ENCODE measurements at regions not wholly inside any gene's neighbourhood (a gene's known extent, or its start where the extent isn't known, plus 50 kb on each side); places are given as distances from the start of the nearest gene placed in this dataset.
"Not testable (repeated sequence)": the region's sequence is repeated elsewhere in the genome, so short reads cannot be mapped to it uniquely, and the experiment has no call there.

- H3K36me3 ChIP-seq (replicated peaks in 1 of 2; ENCODE audit: control insufficient read depth in 1 of 2, insufficient read depth in 2 of 2, low read length in 2 of 2) = no peaks in the 10 kb centered on the region
- no peak for DNase-seq
- Mint-ChIP-seq H3K27ac (no peak overlapping the region), H3K4me1 (no peaks in the 10 kb centered on the region), H3K4me3 (no peak overlapping the region), H3K36me3 (no peaks in the 10 kb centered on the region), H3K27me3 (ENCODE audit: low read depth in 3 of 3) (peaks cover 2 to 8% (median 4%) of the 10 kb centered on the region in 3 donors), H3K9me3 (peaks cover 0 to 8% (median 3%) of the 10 kb centered on the region in 7 donors)
- H2AFZ ChIP-seq (ENCODE audit: insufficient read depth, low read depth, low read length, poor library complexity, severe bottlenecking) = no peak overlapping the region
- no peak for TF ChIP-seq CTCF (IDR thresholded peaks at IDR 0.05)
- H3K4me3 ChIP-seq (replicated peaks in 1 of 3; ENCODE audit: low read depth in 2 of 3, low read length in 3 of 3) = no peak overlapping the region
- no peaks in the 10 kb centered on the region for H3K9me3 ChIP-seq (replicated peaks in 1 of 2; ENCODE audit: control insufficient read depth in 1 of 2, insufficient read depth in 1 of 2, low read length in 2 of 2)
- H3K4me2 ChIP-seq (replicated peaks; ENCODE audit: extremely low read depth, low read length, poor library complexity, severe bottlenecking) = no peak overlapping the region
- H3K9ac ChIP-seq (ENCODE audit: insufficient read depth, low read length, poor library complexity, severe bottlenecking) = no peak overlapping the region
- H3K27ac ChIP-seq (ENCODE audit: low read depth in 1 of 2, low read length in 2 of 2) = no peak overlapping the region
- no peaks in the 10 kb centered on the region for H3K79me2 ChIP-seq (ENCODE audit: insufficient read depth, low read length)
- WGBS (ENCODE audit: insufficient coverage) = 20% methylated on average over 3 of the region's 3 CpGs
- H3K4me1 ChIP-seq (ENCODE audit: control insufficient read depth in 1 of 2, insufficient read depth in 2 of 2, low read length in 2 of 2) = no peaks in the 10 kb centered on the region
- no peaks in the 10 kb centered on the region for H3K27me3 ChIP-seq (ENCODE audit: control insufficient read depth in 2 of 2, insufficient read depth in 2 of 2, low read length in 2 of 2)
- intact Hi-C loops (cut with micrococcal nuclease) = no loop called here
- no peaks in the 10 kb centered on the region for H4K20me1 ChIP-seq (ENCODE audit: insufficient read depth, low read length)
Observed at GRCh38 chr17:34082404-34082803, 172.7 kb upstream of the CCL2 start.

GRCh38 chr17:34089042-34089441 lies 166.0 kb upstream of the CCL2 start:
- H3K36me3 ChIP-seq (replicated peaks in 1 of 2; ENCODE audit: control insufficient read depth in 1 of 2, insufficient read depth in 2 of 2, low read length in 2 of 2); H3K9ac ChIP-seq (ENCODE audit: insufficient read depth, low read length, poor library complexity, severe bottlenecking); H3K27me3 ChIP-seq (ENCODE audit: control insufficient read depth in 2 of 2, insufficient read depth in 2 of 2, low read length in 2 of 2); H3K4me3 ChIP-seq (replicated peaks in 1 of 3; ENCODE audit: low read depth in 2 of 3, low read length in 3 of 3); H3K9me3 ChIP-seq (replicated peaks in 1 of 2; ENCODE audit: control insufficient read depth in 1 of 2, insufficient read depth in 1 of 2, low read length in 2 of 2); H3K27me3 Mint-ChIP-seq (ENCODE audit: low read depth in 3 of 3); H4K20me1 ChIP-seq (ENCODE audit: insufficient read depth, low read length); H2AFZ ChIP-seq (ENCODE audit: insufficient read depth, low read depth, low read length, poor library complexity, severe bottlenecking); H3K4me1 Mint-ChIP-seq; H3K79me2 ChIP-seq (ENCODE audit: insufficient read depth, low read length); H3K4me2 ChIP-seq (replicated peaks; ENCODE audit: extremely low read depth, low read length, poor library complexity, severe bottlenecking); H3K4me1 ChIP-seq (ENCODE audit: control insufficient read depth in 1 of 2, insufficient read depth in 2 of 2, low read length in 2 of 2); H3K4me3 Mint-ChIP-seq; H3K36me3 Mint-ChIP-seq; intact Hi-C loops (cut with micrococcal nuclease); H3K27ac Mint-ChIP-seq; H3K27ac ChIP-seq (ENCODE audit: low read depth in 1 of 2, low read length in 2 of 2); H3K9me3 Mint-ChIP-seq; DNase-seq: not testable (repeated sequence)
- 94% methylated on average over 2 of the region's 5 CpGs for WGBS (ENCODE audit: insufficient coverage)

Data from CD14-positive monocyte (primary cell).